VCaP (cell line): ENCODE measurements at regions not wholly inside any gene's neighbourhood (a gene's known extent, or its start where the extent isn't known, plus 50 kb on each side); places are given as distances from the start of the nearest gene placed in this dataset.

ENCODE experiments used
- H3K27ac ChIP-seq: fragments of 450-650 bp; 2 replicates; pipeline ENCODE4 v1.5.1; 2017
- TF ChIP-seq, protein P1 (sequence below): fragments of 450-650 bp; conservative IDR thresholded peaks from 2 replicates; pipeline ENCODE4 v1.5.1; 2017; ENCODE audit warnings: mild to moderate bottlenecking, moderate library complexity

DNA sequence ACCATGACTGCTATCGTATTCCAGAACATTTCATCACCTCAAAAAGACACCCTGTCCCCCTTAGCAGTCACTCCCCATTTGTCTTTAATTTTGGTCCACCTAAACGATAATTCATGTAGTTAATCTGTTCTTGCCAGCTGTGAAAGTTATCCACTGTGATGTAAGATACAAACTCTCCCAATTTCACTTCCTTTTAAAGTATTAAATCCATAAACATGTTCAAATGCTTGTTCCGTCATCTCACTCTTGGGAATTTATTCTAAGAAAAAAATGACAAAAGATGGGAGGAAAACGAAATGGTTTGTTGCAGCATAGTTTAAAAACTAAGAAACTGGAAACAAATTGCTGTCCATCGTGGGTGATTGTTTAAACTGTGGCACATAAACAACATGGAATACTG, 53.7 kb upstream of the IRF2 start:
- TF ChIP-seq, protein P1, sequence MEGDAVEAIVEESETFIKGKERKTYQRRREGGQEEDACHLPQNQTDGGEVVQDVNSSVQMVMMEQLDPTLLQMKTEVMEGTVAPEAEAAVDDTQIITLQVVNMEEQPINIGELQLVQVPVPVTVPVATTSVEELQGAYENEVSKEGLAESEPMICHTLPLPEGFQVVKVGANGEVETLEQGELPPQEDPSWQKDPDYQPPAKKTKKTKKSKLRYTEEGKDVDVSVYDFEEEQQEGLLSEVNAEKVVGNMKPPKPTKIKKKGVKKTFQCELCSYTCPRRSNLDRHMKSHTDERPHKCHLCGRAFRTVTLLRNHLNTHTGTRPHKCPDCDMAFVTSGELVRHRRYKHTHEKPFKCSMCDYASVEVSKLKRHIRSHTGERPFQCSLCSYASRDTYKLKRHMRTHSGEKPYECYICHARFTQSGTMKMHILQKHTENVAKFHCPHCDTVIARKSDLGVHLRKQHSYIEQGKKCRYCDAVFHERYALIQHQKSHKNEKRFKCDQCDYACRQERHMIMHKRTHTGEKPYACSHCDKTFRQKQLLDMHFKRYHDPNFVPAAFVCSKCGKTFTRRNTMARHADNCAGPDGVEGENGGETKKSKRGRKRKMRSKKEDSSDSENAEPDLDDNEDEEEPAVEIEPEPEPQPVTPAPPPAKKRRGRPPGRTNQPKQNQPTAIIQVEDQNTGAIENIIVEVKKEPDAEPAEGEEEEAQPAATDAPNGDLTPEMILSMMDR: no peak
- H3K27ac ChIP-seq: no peak overlapping the region

DNA sequence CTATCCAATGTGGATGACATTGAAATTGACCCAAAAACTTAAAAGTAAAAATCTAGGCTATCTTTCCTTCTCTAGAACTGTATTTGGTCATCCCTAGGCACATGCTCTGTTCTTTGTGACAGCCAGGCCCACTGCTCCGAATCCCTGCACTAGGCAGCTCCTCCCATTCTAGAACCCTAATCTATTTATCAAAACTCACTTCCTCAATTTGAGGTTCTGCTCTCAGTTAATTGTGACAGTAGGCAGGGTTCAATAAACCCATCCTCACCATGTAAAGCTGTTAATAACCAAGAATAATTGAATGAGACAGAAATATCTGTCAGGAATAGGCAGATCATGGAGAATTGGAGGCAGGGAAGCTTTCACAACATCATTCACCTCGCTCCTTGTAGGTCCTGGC, 51.9 kb upstream of the IRF2 start:
- TF ChIP-seq, protein P1: no peak
- H3K27ac ChIP-seq: no peak overlapping the region
